Astrocyte (in vitro differentiated cells and primary cell): ENCODE measurements at regions not wholly inside any gene's neighbourhood (a gene's known extent, or its start where the extent isn't known, plus 50 kb on each side); places are given as distances from the start of the nearest gene placed in this dataset.

ENCODE experiments used
- DNase-seq: peaks from one replicate; pipeline ENCODE4 v3.0.0-alpha.2; 2010; ENCODE audit warnings: low read depth
- FAIRE-seq: peaks from 2 replicates; lab custom pipeline; 2011; peaks lifted over from hg19 to GRCh38; lab: Jason Lieb, UNC
- H2AFZ ChIP-seq: 2 replicates; pipeline ENCODE4 v1.6.0; 2012; ENCODE audit warnings: low read depth, low read length, inconsistent platforms
- H3K27ac ChIP-seq: 2 replicates; pipeline ENCODE4 v1.5.1; 2011; ENCODE audit warnings: low read depth, low read length, inconsistent platforms
- H3K27me3 ChIP-seq: 2 replicates; pipeline ENCODE4 v1.6.0; 2011; ENCODE audit warnings: low read length, inconsistent platforms; ENCODE audit not compliant: insufficient read depth
- H3K36me3 ChIP-seq: 2 replicates; pipeline ENCODE4 v1.5.1; 2011; ENCODE audit warnings: low read length, inconsistent platforms; ENCODE audit not compliant: insufficient read depth
- H3K4me1 ChIP-seq: 2 replicates; pipeline ENCODE4 v1.5.1; 2011; ENCODE audit warnings: low read length, inconsistent platforms; ENCODE audit not compliant: insufficient read depth
- H3K4me2 ChIP-seq: 2 replicates; pipeline ENCODE4 v1.6.0; 2012; ENCODE audit warnings: low read length, inconsistent platforms
- H3K4me3 ChIP-seq: 2 replicates; pipeline ENCODE4 v1.5.1; 2011; ENCODE audit warnings: low read depth, mild to moderate bottlenecking, low read length, inconsistent platforms; ENCODE audit not compliant: insufficient read depth
- H3K79me2 ChIP-seq: 2 replicates; pipeline ENCODE4 v1.6.0; 2012; ENCODE audit warnings: mild to moderate bottlenecking, low read length, inconsistent platforms; ENCODE audit not compliant: insufficient read depth
- H3K9ac ChIP-seq: 2 replicates; pipeline ENCODE4 v1.6.0; 2012; ENCODE audit warnings: mild to moderate bottlenecking, low read length, inconsistent platforms
- H3K9me3 ChIP-seq: 2 replicates; pipeline ENCODE4 v1.5.1; 2012; ENCODE audit warnings: low read depth, mild to moderate bottlenecking, low read length, inconsistent platforms; ENCODE audit not compliant: insufficient read depth
- H4K20me1 ChIP-seq: 2 replicates; pipeline ENCODE4 v1.6.0; 2012; ENCODE audit warnings: low read length, inconsistent platforms; ENCODE audit not compliant: insufficient read depth
- H3K27ac Mint-ChIP-seq: one replicate; pipeline ENCODE4 v1.8.0; 2021; ENCODE audit warnings: mild to moderate bottlenecking, mixed read lengths; ENCODE audit not compliant: unreplicated experiment
- H3K27me3 Mint-ChIP-seq: one replicate; pipeline ENCODE4 v1.8.0; 2021; ENCODE audit warnings: low read depth, mixed read lengths; ENCODE audit not compliant: unreplicated experiment
- H3K36me3 Mint-ChIP-seq: one replicate; pipeline ENCODE4 v1.8.0; 2021; ENCODE audit warnings: low read depth, mixed read lengths; ENCODE audit not compliant: unreplicated experiment
- H3K4me1 Mint-ChIP-seq: one replicate; pipeline ENCODE4 v1.8.0; 2021; ENCODE audit warnings: low read depth, mixed read lengths; ENCODE audit not compliant: unreplicated experiment
- H3K4me3 Mint-ChIP-seq: one replicate; pipeline ENCODE4 v1.8.0; 2021; ENCODE audit warnings: mild to moderate bottlenecking, moderate library complexity, mixed read lengths; ENCODE audit not compliant: unreplicated experiment
- H3K9me3 Mint-ChIP-seq: one replicate; pipeline ENCODE4 v1.8.0; 2021; ENCODE audit warnings: mild to moderate bottlenecking, mixed read lengths; ENCODE audit not compliant: unreplicated experiment
- CTCF ChIP-seq: IDR thresholded peaks from 2 replicates; pipeline ENCODE4 v1.5.1; 2011; ENCODE audit warnings: low read depth, mild to moderate bottlenecking, inconsistent platforms, low read length, moderate library complexity; ENCODE audit not compliant: insufficient read depth
- EZH2 ChIP-seq: IDR thresholded peaks from 2 replicates; pipeline ENCODE4 v1.6.1; 2012; ENCODE audit warnings: mild to moderate bottlenecking, low read length, inconsistent platforms; ENCODE audit not compliant: insufficient read depth

- H3K4me2 ChIP-seq: no peak overlapping the region
- H3K79me2 ChIP-seq: no peaks in the 10 kb centered on the region
- no peak overlapping the region for H3K4me3 Mint-ChIP-seq
- H3K27ac ChIP-seq: no peak overlapping the region
- FAIRE-seq (no peak), DNase-seq (no peak)
- peaks cover 13% of the 10 kb centered on the region for H3K4me1 Mint-ChIP-seq
- H4K20me1 ChIP-seq: no peaks in the 10 kb centered on the region
- no peak overlapping the region for H2AFZ ChIP-seq
- no peak overlapping the region for H3K9ac ChIP-seq
- H3K4me3 ChIP-seq: no peak overlapping the region
- H3K27me3 Mint-ChIP-seq: no peaks in the 10 kb centered on the region
- H3K27ac Mint-ChIP-seq: no peak overlapping the region
- H3K36me3 ChIP-seq: no peaks in the 10 kb centered on the region
- H3K9me3 ChIP-seq: peaks cover 4% of the 10 kb centered on the region
- no peaks in the 10 kb centered on the region for H3K27me3 ChIP-seq
- no peak for TF ChIP-seq EZH2
- H3K9me3 Mint-ChIP-seq: peaks cover 12% of the 10 kb centered on the region
- H3K36me3 Mint-ChIP-seq: peaks cover 2% of the 10 kb centered on the region
- H3K4me1 ChIP-seq: peaks cover 13% of the 10 kb centered on the region
These were observed 170.0 kb upstream of the ARL4C start for GRCh38 chr2:234666911-234667310.

GRCh38 chr2:234665304-234665703 is 168.4 kb upstream of the ARL4C start:
- Mint-ChIP-seq H3K4me3 (no peak overlapping the region), H3K4me1 (peaks cover 4% of the 10 kb centered on the region), H3K9me3 (peaks cover 12% of the 10 kb centered on the region), H3K27ac (no peak overlapping the region), H3K27me3 (no peaks in the 10 kb centered on the region), H3K36me3 (peaks cover 2% of the 10 kb centered on the region)
- Histone ChIP-seq H3K9me3 (peaks cover 4% of the 10 kb centered on the region), H2AFZ (no peak overlapping the region), H3K79me2 (no peaks in the 10 kb centered on the region), H3K27ac (no peak overlapping the region), H3K4me1 (peaks cover 7% of the 10 kb centered on the region), H3K27me3 (no peaks in the 10 kb centered on the region), H3K36me3 (no peaks in the 10 kb centered on the region), H3K4me2 (no peak overlapping the region), H4K20me1 (no peaks in the 10 kb centered on the region), H3K4me3 (no peak overlapping the region), H3K9ac (no peak overlapping the region)
- TF ChIP-seq CTCF (no peak), EZH2 (no peak)
- FAIRE-seq: no peak
- no peak for DNase-seq

- Mint-ChIP-seq H3K27me3 (no peaks in the 10 kb centered on the region), H3K4me1 (no peaks in the 10 kb centered on the region), H3K4me3 (no peak overlapping the region), H3K27ac (no peak overlapping the region), H3K36me3 (peaks cover 2% of the 10 kb centered on the region), H3K9me3 (peaks cover 12% of the 10 kb centered on the region)
- no peaks in the 10 kb centered on the region for H3K36me3 ChIP-seq
- no peak overlapping the region for H3K9ac ChIP-seq
- no peak overlapping the region for H3K27ac ChIP-seq
- no peaks in the 10 kb centered on the region for H3K27me3 ChIP-seq
- H3K4me3 ChIP-seq: no peak overlapping the region
- DNase-seq: no peak
- H3K79me2 ChIP-seq: no peaks in the 10 kb centered on the region
- peaks cover 4% of the 10 kb centered on the region for H3K9me3 ChIP-seq
- no peaks in the 10 kb centered on the region for H4K20me1 ChIP-seq
- H3K4me1 ChIP-seq: no peaks in the 10 kb centered on the region
- no peak overlapping the region for H3K4me2 ChIP-seq
- TF ChIP-seq CTCF (no peak), EZH2 (no peak)
- FAIRE-seq: no peak
- no peak overlapping the region for H2AFZ ChIP-seq
These were observed 165.0 kb upstream of the ARL4C start for GRCh38 chr2:234661849-234662248.
